ENCODE measurements at regions not wholly inside any gene's neighbourhood (a gene's known extent, or its start where the extent isn't known, plus 50 kb on each side); places are given as distances from the start of the nearest gene placed in this dataset.

GRCh38 chr12:92582475-92582874, 120.3 kb upstream of the PLEKHG7 start (continued):
- TF ChIP-seq, protein P1, sequence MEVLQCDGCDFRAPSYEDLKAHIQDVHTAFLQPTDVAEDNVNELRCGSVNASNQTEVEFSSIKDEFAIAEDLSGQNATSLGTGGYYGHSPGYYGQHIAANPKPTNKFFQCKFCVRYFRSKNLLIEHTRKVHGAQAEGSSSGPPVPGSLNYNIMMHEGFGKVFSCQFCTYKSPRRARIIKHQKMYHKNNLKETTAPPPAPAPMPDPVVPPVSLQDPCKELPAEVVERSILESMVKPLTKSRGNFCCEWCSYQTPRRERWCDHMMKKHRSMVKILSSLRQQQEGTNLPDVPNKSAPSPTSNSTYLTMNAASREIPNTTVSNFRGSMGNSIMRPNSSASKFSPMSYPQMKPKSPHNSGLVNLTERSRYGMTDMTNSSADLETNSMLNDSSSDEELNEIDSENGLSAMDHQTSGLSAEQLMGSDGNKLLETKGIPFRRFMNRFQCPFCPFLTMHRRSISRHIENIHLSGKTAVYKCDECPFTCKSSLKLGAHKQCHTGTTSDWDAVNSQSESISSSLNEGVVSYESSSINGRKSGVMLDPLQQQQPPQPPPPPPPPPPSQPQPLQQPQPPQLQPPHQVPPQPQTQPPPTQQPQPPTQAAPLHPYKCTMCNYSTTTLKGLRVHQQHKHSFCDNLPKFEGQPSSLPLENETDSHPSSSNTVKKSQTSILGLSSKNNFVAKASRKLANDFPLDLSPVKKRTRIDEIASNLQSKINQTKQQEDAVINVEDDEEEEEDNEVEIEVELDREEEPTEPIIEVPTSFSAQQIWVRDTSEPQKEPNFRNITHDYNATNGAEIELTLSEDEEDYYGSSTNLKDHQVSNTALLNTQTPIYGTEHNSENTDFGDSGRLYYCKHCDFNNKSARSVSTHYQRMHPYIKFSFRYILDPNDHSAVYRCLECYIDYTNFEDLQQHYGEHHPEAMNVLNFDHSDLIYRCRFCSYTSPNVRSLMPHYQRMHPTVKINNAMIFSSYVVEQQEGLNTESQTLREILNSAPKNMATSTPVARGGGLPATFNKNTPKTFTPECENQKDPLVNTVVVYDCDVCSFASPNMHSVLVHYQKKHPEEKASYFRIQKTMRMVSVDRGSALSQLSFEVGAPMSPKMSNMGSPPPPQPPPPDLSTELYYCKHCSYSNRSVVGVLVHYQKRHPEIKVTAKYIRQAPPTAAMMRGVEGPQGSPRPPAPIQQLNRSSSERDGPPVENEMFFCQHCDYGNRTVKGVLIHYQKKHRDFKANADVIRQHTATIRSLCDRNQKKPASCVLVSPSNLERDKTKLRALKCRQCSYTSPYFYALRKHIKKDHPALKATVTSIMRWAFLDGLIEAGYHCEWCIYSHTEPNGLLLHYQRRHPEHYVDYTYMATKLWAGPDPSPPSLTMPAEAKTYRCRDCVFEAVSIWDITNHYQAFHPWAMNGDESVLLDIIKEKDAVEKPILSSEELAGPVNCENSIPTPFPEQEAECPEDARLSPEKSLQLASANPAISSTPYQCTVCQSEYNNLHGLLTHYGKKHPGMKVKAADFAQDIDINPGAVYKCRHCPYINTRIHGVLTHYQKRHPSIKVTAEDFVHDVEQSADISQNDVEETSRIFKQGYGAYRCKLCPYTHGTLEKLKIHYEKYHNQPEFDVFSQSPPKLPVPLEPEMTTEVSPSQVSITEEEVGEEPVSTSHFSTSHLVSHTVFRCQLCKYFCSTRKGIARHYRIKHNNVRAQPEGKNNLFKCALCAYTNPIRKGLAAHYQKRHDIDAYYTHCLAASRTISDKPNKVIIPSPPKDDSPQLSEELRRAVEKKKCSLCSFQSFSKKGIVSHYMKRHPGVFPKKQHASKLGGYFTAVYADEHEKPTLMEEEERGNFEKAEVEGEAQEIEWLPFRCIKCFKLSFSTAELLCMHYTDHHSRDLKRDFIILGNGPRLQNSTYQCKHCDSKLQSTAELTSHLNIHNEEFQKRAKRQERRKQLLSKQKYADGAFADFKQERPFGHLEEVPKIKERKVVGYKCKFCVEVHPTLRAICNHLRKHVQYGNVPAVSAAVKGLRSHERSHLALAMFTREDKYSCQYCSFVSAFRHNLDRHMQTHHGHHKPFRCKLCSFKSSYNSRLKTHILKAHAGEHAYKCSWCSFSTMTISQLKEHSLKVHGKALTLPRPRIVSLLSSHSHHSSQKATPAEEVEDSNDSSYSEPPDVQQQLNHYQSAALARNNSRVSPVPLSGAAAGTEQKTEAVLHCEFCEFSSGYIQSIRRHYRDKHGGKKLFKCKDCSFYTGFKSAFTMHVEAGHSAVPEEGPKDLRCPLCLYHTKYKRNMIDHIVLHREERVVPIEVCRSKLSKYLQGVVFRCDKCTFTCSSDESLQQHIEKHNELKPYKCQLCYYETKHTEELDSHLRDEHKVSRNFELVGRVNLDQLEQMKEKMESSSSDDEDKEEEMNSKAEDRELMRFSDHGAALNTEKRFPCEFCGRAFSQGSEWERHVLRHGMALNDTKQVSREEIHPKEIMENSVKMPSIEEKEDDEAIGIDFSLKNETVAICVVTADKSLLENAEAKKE (CRISPR knock-in tag; IDR thresholded peaks at IDR 0.05) = no peak
- TF ChIP-seq EZH2phosphoT487 (IDR thresholded peaks at IDR 0.05; ENCODE audit: unreplicated experiment) (no peak), CREB1 (CRISPR knock-in tag; IDR thresholded peaks at IDR 0.05; ENCODE audit: low read depth) (no peak), ZNF331 (CRISPR knock-in tag; IDR thresholded peaks at IDR 0.05; ENCODE audit: low read depth) (no peak), JUNB (IDR thresholded peaks at IDR 0.05; ENCODE audit: unreplicated experiment) (no peak)

GRCh38 chr12:92581604-92582003, 121.2 kb upstream of the PLEKHG7 start:
- Mint-ChIP-seq H3K27ac (no peak overlapping the region), H3K36me3 (ENCODE audit: low read depth) (peaks cover 2% of the 10 kb centered on the region; the same call in 2 of the 3 replicates), H3K4me1 (peaks cover 7% of the 10 kb centered on the region; the same call in 2 of the 3 replicates), H3K4me3 (no peak overlapping the region), H3K27me3 (ENCODE audit: insufficient read depth, low read depth, poor library complexity) (peaks cover 2% of the 10 kb centered on the region), H3K9me3 (0 out of 3 replicates have a peak, but pooled peaks cover 6% of the 10 kb centered on the region)
- Histone ChIP-seq H3K36me3 (ENCODE audit: insufficient read depth) (no peaks in the 10 kb centered on the region), H2AFZ (no peak overlapping the region), H3F3A (replicated peaks; ENCODE audit: low read depth) (no peaks in the 10 kb centered on the region), H3K9me2 (ENCODE audit: insufficient read depth) (peaks cover 4% of the 10 kb centered on the region; the same call in 1 of the 2 replicates), H4K20me1 (replicated peaks; ENCODE audit: insufficient read depth) (no peaks in the 10 kb centered on the region), H3K27me3 (ENCODE audit: insufficient read depth) (no peaks in the 10 kb centered on the region), H3K4me2 (no peak overlapping the region), H3K79me2 (replicated peaks; ENCODE audit: insufficient read depth) (no peaks in the 10 kb centered on the region), H3K27ac (ENCODE audit: low read depth) (no peak overlapping the region), H3K4me3 (no peak overlapping the region), H3K4me1 (ENCODE audit: insufficient read depth) (no peaks in the 10 kb centered on the region)
- no peak for DNase-seq (ENCODE audit: low spot score)
- ATAC-seq = no peak
- TF ChIP-seq ETS1 (IDR thresholded peaks at IDR 0.05) (no peak), POLR2AphosphoS5 (IDR thresholded peaks at IDR 0.05; ENCODE audit: low read depth) (no peak), EZH2phosphoT487 (IDR thresholded peaks at IDR 0.05; ENCODE audit: unreplicated experiment) (no peak)
- TF ChIP-seq, protein P2, sequence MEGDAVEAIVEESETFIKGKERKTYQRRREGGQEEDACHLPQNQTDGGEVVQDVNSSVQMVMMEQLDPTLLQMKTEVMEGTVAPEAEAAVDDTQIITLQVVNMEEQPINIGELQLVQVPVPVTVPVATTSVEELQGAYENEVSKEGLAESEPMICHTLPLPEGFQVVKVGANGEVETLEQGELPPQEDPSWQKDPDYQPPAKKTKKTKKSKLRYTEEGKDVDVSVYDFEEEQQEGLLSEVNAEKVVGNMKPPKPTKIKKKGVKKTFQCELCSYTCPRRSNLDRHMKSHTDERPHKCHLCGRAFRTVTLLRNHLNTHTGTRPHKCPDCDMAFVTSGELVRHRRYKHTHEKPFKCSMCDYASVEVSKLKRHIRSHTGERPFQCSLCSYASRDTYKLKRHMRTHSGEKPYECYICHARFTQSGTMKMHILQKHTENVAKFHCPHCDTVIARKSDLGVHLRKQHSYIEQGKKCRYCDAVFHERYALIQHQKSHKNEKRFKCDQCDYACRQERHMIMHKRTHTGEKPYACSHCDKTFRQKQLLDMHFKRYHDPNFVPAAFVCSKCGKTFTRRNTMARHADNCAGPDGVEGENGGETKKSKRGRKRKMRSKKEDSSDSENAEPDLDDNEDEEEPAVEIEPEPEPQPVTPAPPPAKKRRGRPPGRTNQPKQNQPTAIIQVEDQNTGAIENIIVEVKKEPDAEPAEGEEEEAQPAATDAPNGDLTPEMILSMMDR (conservative IDR thresholded peaks at IDR 0.05; ENCODE audit: low read depth in 2 of 2) = no peak
- TF ChIP-seq, protein P3, sequence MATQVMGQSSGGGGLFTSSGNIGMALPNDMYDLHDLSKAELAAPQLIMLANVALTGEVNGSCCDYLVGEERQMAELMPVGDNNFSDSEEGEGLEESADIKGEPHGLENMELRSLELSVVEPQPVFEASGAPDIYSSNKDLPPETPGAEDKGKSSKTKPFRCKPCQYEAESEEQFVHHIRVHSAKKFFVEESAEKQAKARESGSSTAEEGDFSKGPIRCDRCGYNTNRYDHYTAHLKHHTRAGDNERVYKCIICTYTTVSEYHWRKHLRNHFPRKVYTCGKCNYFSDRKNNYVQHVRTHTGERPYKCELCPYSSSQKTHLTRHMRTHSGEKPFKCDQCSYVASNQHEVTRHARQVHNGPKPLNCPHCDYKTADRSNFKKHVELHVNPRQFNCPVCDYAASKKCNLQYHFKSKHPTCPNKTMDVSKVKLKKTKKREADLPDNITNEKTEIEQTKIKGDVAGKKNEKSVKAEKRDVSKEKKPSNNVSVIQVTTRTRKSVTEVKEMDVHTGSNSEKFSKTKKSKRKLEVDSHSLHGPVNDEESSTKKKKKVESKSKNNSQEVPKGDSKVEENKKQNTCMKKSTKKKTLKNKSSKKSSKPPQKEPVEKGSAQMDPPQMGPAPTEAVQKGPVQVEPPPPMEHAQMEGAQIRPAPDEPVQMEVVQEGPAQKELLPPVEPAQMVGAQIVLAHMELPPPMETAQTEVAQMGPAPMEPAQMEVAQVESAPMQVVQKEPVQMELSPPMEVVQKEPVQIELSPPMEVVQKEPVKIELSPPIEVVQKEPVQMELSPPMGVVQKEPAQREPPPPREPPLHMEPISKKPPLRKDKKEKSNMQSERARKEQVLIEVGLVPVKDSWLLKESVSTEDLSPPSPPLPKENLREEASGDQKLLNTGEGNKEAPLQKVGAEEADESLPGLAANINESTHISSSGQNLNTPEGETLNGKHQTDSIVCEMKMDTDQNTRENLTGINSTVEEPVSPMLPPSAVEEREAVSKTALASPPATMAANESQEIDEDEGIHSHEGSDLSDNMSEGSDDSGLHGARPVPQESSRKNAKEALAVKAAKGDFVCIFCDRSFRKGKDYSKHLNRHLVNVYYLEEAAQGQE (IDR thresholded peaks at IDR 0.05; ENCODE audit: unreplicated experiment) = no peak

All from GM23338 (cell line).